ENCODE measurements at regions not wholly inside any gene's neighbourhood (a gene's known extent, or its start where the extent isn't known, plus 50 kb on each side); places are given as distances from the start of the nearest gene placed in this dataset.

GRCh38 chr6:15987569-15987968 lies 141.3 kb upstream of the MYLIP start:
- TF ChIP-seq CTCF (IDR thresholded peaks at IDR 0.05) = no peak
- no peak for TF ChIP-seq POLR2A (IDR thresholded peaks at IDR 0.05)

All from body of pancreas (tissue), 4 donors.